ENCODE measurements at regions not wholly inside any gene's neighbourhood (a gene's known extent, or its start where the extent isn't known, plus 50 kb on each side); places are given as distances from the start of the nearest gene placed in this dataset.

GRCh38 chr2:155218292-155218924, 519.9 kb downstream of the KCNJ3 start:
- no peak overlapping the region for H3K18ac ChIP-seq (ENCODE audit: insufficient read length, low read depth, low read length)
- H3K9me3 ChIP-seq (ENCODE audit: control insufficient read depth, low read depth, low read length), result no peaks in the 10 kb centered on the region
- no peak overlapping the region for H3K4ac ChIP-seq (ENCODE audit: low read depth, low read length)
- no peaks in the 10 kb centered on the region for H3K23me2 ChIP-seq (ENCODE audit: insufficient read length, low read depth, low read length, poor library complexity, severe bottlenecking)
- H3K27me3 ChIP-seq (ENCODE audit: insufficient read depth, low read length), result no peaks in the 10 kb centered on the region
- Mint-ChIP-seq H3K4me1 (peaks cover 0 to 3% of the 10 kb centered on the region in 2 experiments; a peak in 1 of 4 replicates), H3K27ac (no peak overlapping the region), H3K36me3 (ENCODE audit: insufficient read depth in 1 of 3, low read depth in 3 of 3) (no peaks in the 10 kb centered on the region), H3K9me3 (no peaks in the 10 kb centered on the region), H3K4me3 (no peak overlapping the region), H3K27me3 (ENCODE audit: low read depth) (no peaks in the 10 kb centered on the region)
- DNase-seq, result no peak
- H4K5ac ChIP-seq (ENCODE audit: insufficient read length, low read depth, low read length), result no peak overlapping the region
- H2BK20ac ChIP-seq (ENCODE audit: low read depth, low read length, poor library complexity, severe bottlenecking), result no peak overlapping the region
- H3K4me2 ChIP-seq (ENCODE audit: insufficient read depth, insufficient read length, low read length), result no peak overlapping the region
- H2AFZ ChIP-seq (ENCODE audit: low read length), result no peak overlapping the region
- WGBS (ENCODE audit: extremely low coverage, insufficient read length, low lambda C conversion rate), result no CpG with 5 or more reads among the region's 2 CpGs
- no peaks in the 10 kb centered on the region for H3K79me1 ChIP-seq (ENCODE audit: insufficient read depth, low read depth, low read length, poor library complexity, severe bottlenecking)
- H3T11ph ChIP-seq (ENCODE audit: low read length), result no peak overlapping the region
- no peak overlapping the region for H4K8ac ChIP-seq (replicated peaks; ENCODE audit: insufficient read length, low read depth, low read length)
- no peak overlapping the region for H2BK12ac ChIP-seq (ENCODE audit: insufficient read length, low read depth, low read length)
- no peak overlapping the region for H3K23ac ChIP-seq (ENCODE audit: insufficient read length, low read depth, low read length)
- H2BK5ac ChIP-seq (ENCODE audit: insufficient read length, low read length), result no peak overlapping the region
- no peak for TF ChIP-seq CTCF (conservative IDR thresholded peaks at IDR 0.05)
- H2BK120ac ChIP-seq (ENCODE audit: low read depth, low read length, poor library complexity, severe bottlenecking), result no peak overlapping the region
- no peaks in the 10 kb centered on the region for H3K79me2 ChIP-seq (ENCODE audit: insufficient read depth, low read length)
- H4K91ac ChIP-seq (ENCODE audit: insufficient read length, low read depth, low read length), result no peak overlapping the region
- H3K27ac ChIP-seq (ENCODE audit: insufficient read length, low read depth, low read length), result no peak overlapping the region
- H3K14ac ChIP-seq (ENCODE audit: insufficient read depth, low read length), result no peak overlapping the region
- H4K20me1 ChIP-seq (ENCODE audit: control insufficient read depth, insufficient read depth, insufficient read length), result no peaks in the 10 kb centered on the region
- no peak overlapping the region for H3K9ac ChIP-seq (ENCODE audit: extremely low read depth, insufficient read length, low read length)
- no peak overlapping the region for H3K56ac ChIP-seq (ENCODE audit: insufficient read length, low read depth, low read length)
- H2BK15ac ChIP-seq (ENCODE audit: low read depth, low read length), result no peak overlapping the region
- H2AK5ac ChIP-seq (ENCODE audit: insufficient read length, low read length), result no peak overlapping the region
- H3K4me1 ChIP-seq (ENCODE audit: insufficient read depth, low read length), result no peaks in the 10 kb centered on the region

All from H9 (cell line).